GM18505 (cell line): ENCODE measurements at regions not wholly inside any gene's neighbourhood (a gene's known extent, or its start where the extent isn't known, plus 50 kb on each side); places are given as distances from the start of the nearest gene placed in this dataset.

Experiments used
- ATAC-seq: cut with Tn5 transposase; IDR thresholded peaks from one replicate; pipeline ENCODE4 v1.9.1; 2021; ENCODE audit not compliant: unreplicated experiment
- POLR2A ChIP-seq: IDR thresholded peaks from 4 replicates; pipeline ENCODE4 v1.6.1; 2011; ENCODE audit warnings: borderline replicate concordance; ENCODE audit not compliant: insufficient read depth, insufficient read length; ENCODE audit errors: extremely low read depth

- no peak for TF ChIP-seq POLR2A
- no peak for ATAC-seq
Observed at GRCh38 chr12:47553266-47553665, 152.6 kb downstream of the RPAP3 start.

- TF ChIP-seq POLR2A = no peak
- no peak for ATAC-seq
Observed at GRCh38 chr12:47551426-47551851, 154.4 kb downstream of the RPAP3 start.

GRCh38 chr12:47549258-47549657, 156.6 kb downstream of the RPAP3 start:
- TF ChIP-seq POLR2A = no peak
- no peak for ATAC-seq

GRCh38 chr12:47548401-47548800, 157.4 kb downstream of the RPAP3 start:
- no peak for ATAC-seq
- TF ChIP-seq POLR2A = no peak

- TF ChIP-seq POLR2A = no peak
- no peak for ATAC-seq
Observed at GRCh38 chr12:47547077-47547476, 158.8 kb downstream of the RPAP3 start.

- TF ChIP-seq POLR2A = no peak
- ATAC-seq = no peak
Observed at GRCh38 chr12:47545938-47546609, 159.8 kb downstream of the RPAP3 start.

GRCh38 chr12:47534695-47535094, 171.1 kb downstream of the RPAP3 start:
- ATAC-seq = no peak
- TF ChIP-seq POLR2A = no peak

- TF ChIP-seq POLR2A = no peak
Observed at GRCh38 chr12:47530050-47530449, 175.8 kb downstream of the RPAP3 start.

GRCh38 chr12:47527816-47528215, 178.0 kb downstream of the RPAP3 start:
- ATAC-seq = no peak
- TF ChIP-seq POLR2A = no peak

More at GRCh38 chr12:47530050-47530449, 175.8 kb downstream of the RPAP3 start:
- ATAC-seq = no peak

GRCh38 chr12:47520029-47520428, 185.8 kb downstream of the RPAP3 start:
- TF ChIP-seq POLR2A = no peak
- no peak for ATAC-seq

- no peak for ATAC-seq
- TF ChIP-seq POLR2A = no peak
Observed at GRCh38 chr12:47517122-47517521, 188.7 kb downstream of the RPAP3 start.

- no peak for TF ChIP-seq POLR2A
- no peak for ATAC-seq
Observed at GRCh38 chr12:47509398-47509851, 196.4 kb downstream of the RPAP3 start.

GRCh38 chr12:47507221-47507620, 198.6 kb downstream of the RPAP3 start:
- TF ChIP-seq POLR2A = no peak
- ATAC-seq = no peak

- no peak for TF ChIP-seq POLR2A
- no peak for ATAC-seq
Observed at GRCh38 chr12:47504775-47505446, 200.9 kb downstream of the RPAP3 start.
